Hepatic stellate cell (primary cell): ENCODE measurements at regions not wholly inside any gene's neighbourhood (a gene's known extent, or its start where the extent isn't known, plus 50 kb on each side); places are given as distances from the start of the nearest gene placed in this dataset.
"Not testable (repeated sequence)": the region's sequence is repeated elsewhere in the genome, so short reads cannot be mapped to it uniquely, and the experiment has no call there.

Experiments
- DNase-seq: peaks from one replicate; pipeline ENCODE4 v3.0.0; 2011; ENCODE audit warnings: low spot score

GRCh38 chr5:17087035-17087434 is 130.4 kb upstream of the BASP1 start:
- DNase-seq = peak; percentile 20

GRCh38 chr5:17088051-17088450 is 129.4 kb upstream of the BASP1 start:
- DNase-seq = no peak

- no peak for DNase-seq
Observed at GRCh38 chr5:17089001-17089400, 128.4 kb upstream of the BASP1 start.

GRCh38 chr5:17089690-17090089 is 127.7 kb upstream of the BASP1 start:
- DNase-seq = no peak

GRCh38 chr5:17090839-17091238 is 126.6 kb upstream of the BASP1 start:
- DNase-seq = no peak

GRCh38 chr5:17094830-17095229 is 122.6 kb upstream of the BASP1 start:
- no peak for DNase-seq

- DNase-seq = no peak
Observed at GRCh38 chr5:17096952-17097695, 120.3 kb upstream of the BASP1 start.

- DNase-seq = no peak
Observed at GRCh38 chr5:17099946-17100345, 117.5 kb upstream of the BASP1 start.

GRCh38 chr5:17103461-17103860 is 114.0 kb upstream of the BASP1 start:
- DNase-seq = no peak

GRCh38 chr5:17105744-17106418 is 111.5 kb upstream of the BASP1 start:
- no peak for DNase-seq

- no peak for DNase-seq
Observed at GRCh38 chr5:17106521-17106920, 110.9 kb upstream of the BASP1 start.

GRCh38 chr5:17112091-17112716 is 105.2 kb upstream of the BASP1 start:
- not testable (repeated sequence) for DNase-seq

GRCh38 chr5:17113174-17113958 is 104.1 kb upstream of the BASP1 start:
- peak; percentile 68 for DNase-seq

GRCh38 chr5:17114233-17114632 is 103.2 kb upstream of the BASP1 start:
- no peak for DNase-seq

- no peak for DNase-seq
Observed at GRCh38 chr5:17114715-17115599, 102.5 kb upstream of the BASP1 start.

- DNase-seq = no peak
Observed at GRCh38 chr5:17115855-17116254, 101.6 kb upstream of the BASP1 start.

- DNase-seq = peak; percentile 88
Observed at GRCh38 chr5:17118631-17119030, 98.8 kb upstream of the BASP1 start.

- no peak for DNase-seq
Observed at GRCh38 chr5:17120209-17120608, 97.2 kb upstream of the BASP1 start.

- no peak for DNase-seq
Observed at GRCh38 chr5:17121776-17122175, 95.7 kb upstream of the BASP1 start.

- DNase-seq = no peak
Observed at GRCh38 chr5:17123010-17123409, 94.4 kb upstream of the BASP1 start.

- not testable (repeated sequence) for DNase-seq
Observed at GRCh38 chr5:17123773-17124172, 93.7 kb upstream of the BASP1 start.
